ENCODE measurements at regions not wholly inside any gene's neighbourhood (a gene's known extent, or its start where the extent isn't known, plus 50 kb on each side); places are given as distances from the start of the nearest gene placed in this dataset.
"Not testable (repeated sequence)": the region's sequence is repeated elsewhere in the genome, so short reads cannot be mapped to it uniquely, and the experiment has no call there.

DNA sequence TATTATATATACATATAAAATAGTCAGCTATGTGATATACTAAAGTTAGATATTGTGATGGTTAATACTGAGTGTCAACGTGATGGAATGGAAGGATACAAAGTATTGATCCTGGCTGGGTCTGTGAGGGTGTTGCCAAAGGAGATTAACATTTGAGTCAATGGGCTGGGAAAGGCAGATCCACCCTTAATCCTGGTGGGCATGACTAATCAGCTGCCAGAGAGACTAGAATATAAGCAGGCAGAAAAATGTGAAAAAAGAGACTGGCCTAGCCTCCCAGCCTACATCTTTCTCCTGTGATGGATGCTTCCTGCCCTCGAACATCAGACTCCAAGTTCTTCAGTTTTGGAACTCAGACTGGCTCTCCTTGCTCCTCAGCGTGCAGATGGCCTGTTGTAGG is 321.6 kb upstream of the NT5E start:
- TF ChIP-seq, protein P1, sequence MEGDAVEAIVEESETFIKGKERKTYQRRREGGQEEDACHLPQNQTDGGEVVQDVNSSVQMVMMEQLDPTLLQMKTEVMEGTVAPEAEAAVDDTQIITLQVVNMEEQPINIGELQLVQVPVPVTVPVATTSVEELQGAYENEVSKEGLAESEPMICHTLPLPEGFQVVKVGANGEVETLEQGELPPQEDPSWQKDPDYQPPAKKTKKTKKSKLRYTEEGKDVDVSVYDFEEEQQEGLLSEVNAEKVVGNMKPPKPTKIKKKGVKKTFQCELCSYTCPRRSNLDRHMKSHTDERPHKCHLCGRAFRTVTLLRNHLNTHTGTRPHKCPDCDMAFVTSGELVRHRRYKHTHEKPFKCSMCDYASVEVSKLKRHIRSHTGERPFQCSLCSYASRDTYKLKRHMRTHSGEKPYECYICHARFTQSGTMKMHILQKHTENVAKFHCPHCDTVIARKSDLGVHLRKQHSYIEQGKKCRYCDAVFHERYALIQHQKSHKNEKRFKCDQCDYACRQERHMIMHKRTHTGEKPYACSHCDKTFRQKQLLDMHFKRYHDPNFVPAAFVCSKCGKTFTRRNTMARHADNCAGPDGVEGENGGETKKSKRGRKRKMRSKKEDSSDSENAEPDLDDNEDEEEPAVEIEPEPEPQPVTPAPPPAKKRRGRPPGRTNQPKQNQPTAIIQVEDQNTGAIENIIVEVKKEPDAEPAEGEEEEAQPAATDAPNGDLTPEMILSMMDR (IDR thresholded peaks at IDR 0.05), result not testable (repeated sequence)
- not testable (repeated sequence) for TF ChIP-seq POLR2A (IDR thresholded peaks at IDR 0.05)
